ENCODE measurements at regions not wholly inside any gene's neighbourhood (a gene's known extent, or its start where the extent isn't known, plus 50 kb on each side); places are given as distances from the start of the nearest gene placed in this dataset.

GRCh38 chr5:166493040-166493439 is 1798.4 kb upstream of the WWC1 start:
- no peak for DNase-seq (ENCODE audit: low spot score)
- TF ChIP-seq CTCF (IDR thresholded peaks at IDR 0.05; ENCODE audit: extremely low read depth, insufficient read depth, missing control alignments) = no peak
- in situ Hi-C loops (cut with MboI; ENCODE audit: low pct_unique_long_range_greater_than_20kb, low sequenced_read_pairs, unreplicated experiment) = no loop called here

- DNase-seq (ENCODE audit: low spot score) = no peak
These were observed 1797.8 kb upstream of the WWC1 start for GRCh38 chr5:166493612-166494011.

GRCh38 chr5:166497496-166498104 is 1793.8 kb upstream of the WWC1 start:
- no peak for DNase-seq (ENCODE audit: low spot score)
- TF ChIP-seq CTCF (IDR thresholded peaks at IDR 0.05; ENCODE audit: extremely low read depth, insufficient read depth, missing control alignments) = no peak
- in situ Hi-C loops (cut with MboI; ENCODE audit: low pct_unique_long_range_greater_than_20kb, low sequenced_read_pairs, unreplicated experiment) = no loop called here

More at GRCh38 chr5:166493612-166494011, 1797.8 kb upstream of the WWC1 start:
- in situ Hi-C loops (cut with MboI; ENCODE audit: low pct_unique_long_range_greater_than_20kb, low sequenced_read_pairs, unreplicated experiment) = no loop called here
- no peak for TF ChIP-seq CTCF (IDR thresholded peaks at IDR 0.05; ENCODE audit: extremely low read depth, insufficient read depth, missing control alignments)

GRCh38 chr5:166499447-166500240 is 1791.8 kb upstream of the WWC1 start:
- no peak for TF ChIP-seq CTCF (IDR thresholded peaks at IDR 0.05; ENCODE audit: extremely low read depth, insufficient read depth, missing control alignments)
- no peak for DNase-seq (ENCODE audit: low spot score)
- in situ Hi-C loops (cut with MboI; ENCODE audit: low pct_unique_long_range_greater_than_20kb, low sequenced_read_pairs, unreplicated experiment) = no loop called here

- DNase-seq (ENCODE audit: low spot score) = no peak
- TF ChIP-seq CTCF (IDR thresholded peaks at IDR 0.05; ENCODE audit: extremely low read depth, insufficient read depth, missing control alignments) = no peak
- in situ Hi-C loops (cut with MboI; ENCODE audit: low pct_unique_long_range_greater_than_20kb, low sequenced_read_pairs, unreplicated experiment) = no loop called here
These were observed 1787.9 kb upstream of the WWC1 start for GRCh38 chr5:166503506-166503905.

- in situ Hi-C loops (cut with MboI; ENCODE audit: low pct_unique_long_range_greater_than_20kb, low sequenced_read_pairs, unreplicated experiment) = no loop called here
- no peak for DNase-seq (ENCODE audit: low spot score)
- no peak for TF ChIP-seq CTCF (IDR thresholded peaks at IDR 0.05; ENCODE audit: extremely low read depth, insufficient read depth, missing control alignments)
These were observed 1786.4 kb upstream of the WWC1 start for GRCh38 chr5:166505067-166505466.
